Sigmoid colon (tissue), 4 donors: ENCODE measurements at regions not wholly inside any gene's neighbourhood (a gene's known extent, or its start where the extent isn't known, plus 50 kb on each side); places are given as distances from the start of the nearest gene placed in this dataset.

Source experiments
- POLR2AphosphoS5 ChIP-seq, 4 donors: sonication (generic); formaldehyde crosslinking; IDR thresholded peaks; one replicate each; pipeline ENCODE4 v1.6.1; 2017; ENCODE audit warnings: antibody characterized with exemption in 4 of 4
- TF ChIP-seq, protein P1 (sequence below), 4 experiments: fragments of 450-650 bp in 3 of 4; fragments of 200-600 bp in 1 of 4; IDR thresholded peaks; one replicate each; pipeline ENCODE4 v1.5.1; 2016 to 2019; ENCODE audit warnings: antibody characterized with exemption in 4 of 4, mild to moderate bottlenecking in 3 of 4, moderate library complexity in 2 of 4

DNA sequence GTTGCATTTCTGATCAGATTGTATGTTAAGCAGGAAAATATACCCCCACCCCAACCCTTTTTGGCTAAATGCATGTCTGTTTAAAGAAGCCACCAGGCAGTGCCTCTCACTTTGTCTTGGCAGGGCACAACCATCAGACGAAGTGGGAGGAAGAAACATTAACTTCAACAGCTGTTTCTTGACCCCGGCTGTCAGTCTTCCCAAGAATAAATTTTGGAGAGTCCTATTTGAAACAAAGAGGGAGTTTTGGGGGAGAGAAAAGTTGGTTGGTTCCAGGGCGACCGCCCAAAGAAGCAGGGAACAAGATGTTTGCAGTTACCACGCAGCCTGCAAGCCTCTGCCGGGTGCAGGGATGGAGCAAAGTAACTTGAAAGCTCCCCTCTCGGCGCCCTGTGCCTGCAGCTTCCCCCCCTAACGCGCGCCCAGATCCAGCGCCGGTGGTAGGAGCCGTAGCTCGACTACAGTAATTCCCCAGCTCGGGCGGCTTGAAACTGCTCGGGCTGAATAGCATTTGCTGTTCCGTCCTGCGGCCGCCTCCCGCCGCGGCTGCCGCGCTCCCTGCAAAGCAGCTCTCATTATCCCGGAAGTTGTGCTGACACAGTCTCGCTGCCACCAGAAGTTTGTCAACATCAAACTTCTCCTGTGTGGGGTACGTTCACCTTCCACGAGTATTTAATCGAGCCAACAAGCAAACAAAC lies 100.7 kb upstream of the SSBP2 start:
- TF ChIP-seq, protein P1, sequence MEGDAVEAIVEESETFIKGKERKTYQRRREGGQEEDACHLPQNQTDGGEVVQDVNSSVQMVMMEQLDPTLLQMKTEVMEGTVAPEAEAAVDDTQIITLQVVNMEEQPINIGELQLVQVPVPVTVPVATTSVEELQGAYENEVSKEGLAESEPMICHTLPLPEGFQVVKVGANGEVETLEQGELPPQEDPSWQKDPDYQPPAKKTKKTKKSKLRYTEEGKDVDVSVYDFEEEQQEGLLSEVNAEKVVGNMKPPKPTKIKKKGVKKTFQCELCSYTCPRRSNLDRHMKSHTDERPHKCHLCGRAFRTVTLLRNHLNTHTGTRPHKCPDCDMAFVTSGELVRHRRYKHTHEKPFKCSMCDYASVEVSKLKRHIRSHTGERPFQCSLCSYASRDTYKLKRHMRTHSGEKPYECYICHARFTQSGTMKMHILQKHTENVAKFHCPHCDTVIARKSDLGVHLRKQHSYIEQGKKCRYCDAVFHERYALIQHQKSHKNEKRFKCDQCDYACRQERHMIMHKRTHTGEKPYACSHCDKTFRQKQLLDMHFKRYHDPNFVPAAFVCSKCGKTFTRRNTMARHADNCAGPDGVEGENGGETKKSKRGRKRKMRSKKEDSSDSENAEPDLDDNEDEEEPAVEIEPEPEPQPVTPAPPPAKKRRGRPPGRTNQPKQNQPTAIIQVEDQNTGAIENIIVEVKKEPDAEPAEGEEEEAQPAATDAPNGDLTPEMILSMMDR (IDR thresholded peaks at IDR 0.05) = no peak
- peak; percentile 81 to 92 (median 87) for TF ChIP-seq POLR2AphosphoS5 (IDR thresholded peaks at IDR 0.05)
